ENCODE measurements at regions not wholly inside any gene's neighbourhood (a gene's known extent, or its start where the extent isn't known, plus 50 kb on each side); places are given as distances from the start of the nearest gene placed in this dataset.

DNA sequence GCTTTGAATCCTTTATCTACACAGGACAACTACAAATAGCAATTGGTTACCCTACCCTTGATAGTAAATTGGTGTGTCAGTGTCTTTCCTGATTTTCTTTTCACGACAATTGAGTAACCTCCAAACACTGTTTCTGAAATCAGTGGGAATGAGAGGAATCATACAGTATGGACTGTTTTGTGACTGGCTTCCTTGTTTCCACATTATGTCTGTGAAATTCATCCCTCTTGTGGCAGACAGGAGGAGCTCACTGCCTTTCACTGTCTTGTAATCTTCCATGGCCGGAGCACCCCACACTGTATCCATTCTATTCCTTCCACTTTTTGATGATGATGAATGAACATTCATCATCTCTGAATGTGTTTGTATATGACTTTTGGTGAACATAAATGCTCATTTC lies 164.0 kb upstream of the PZP start:
- no peak overlapping the region for H3K27ac ChIP-seq (ENCODE audit: low read depth)
- no peak for TF ChIP-seq EZH2 (IDR thresholded peaks at IDR 0.05; ENCODE audit: low read depth, unreplicated experiment)
- TF ChIP-seq CREB1 (CRISPR knock-in tag; IDR thresholded peaks at IDR 0.05; ENCODE audit: low read depth): no peak
- TF ChIP-seq, protein P1, sequence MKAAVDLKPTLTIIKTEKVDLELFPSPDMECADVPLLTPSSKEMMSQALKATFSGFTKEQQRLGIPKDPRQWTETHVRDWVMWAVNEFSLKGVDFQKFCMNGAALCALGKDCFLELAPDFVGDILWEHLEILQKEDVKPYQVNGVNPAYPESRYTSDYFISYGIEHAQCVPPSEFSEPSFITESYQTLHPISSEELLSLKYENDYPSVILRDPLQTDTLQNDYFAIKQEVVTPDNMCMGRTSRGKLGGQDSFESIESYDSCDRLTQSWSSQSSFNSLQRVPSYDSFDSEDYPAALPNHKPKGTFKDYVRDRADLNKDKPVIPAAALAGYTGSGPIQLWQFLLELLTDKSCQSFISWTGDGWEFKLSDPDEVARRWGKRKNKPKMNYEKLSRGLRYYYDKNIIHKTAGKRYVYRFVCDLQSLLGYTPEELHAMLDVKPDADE (IDR thresholded peaks at IDR 0.05): no peak
- TF ChIP-seq, protein P2, sequence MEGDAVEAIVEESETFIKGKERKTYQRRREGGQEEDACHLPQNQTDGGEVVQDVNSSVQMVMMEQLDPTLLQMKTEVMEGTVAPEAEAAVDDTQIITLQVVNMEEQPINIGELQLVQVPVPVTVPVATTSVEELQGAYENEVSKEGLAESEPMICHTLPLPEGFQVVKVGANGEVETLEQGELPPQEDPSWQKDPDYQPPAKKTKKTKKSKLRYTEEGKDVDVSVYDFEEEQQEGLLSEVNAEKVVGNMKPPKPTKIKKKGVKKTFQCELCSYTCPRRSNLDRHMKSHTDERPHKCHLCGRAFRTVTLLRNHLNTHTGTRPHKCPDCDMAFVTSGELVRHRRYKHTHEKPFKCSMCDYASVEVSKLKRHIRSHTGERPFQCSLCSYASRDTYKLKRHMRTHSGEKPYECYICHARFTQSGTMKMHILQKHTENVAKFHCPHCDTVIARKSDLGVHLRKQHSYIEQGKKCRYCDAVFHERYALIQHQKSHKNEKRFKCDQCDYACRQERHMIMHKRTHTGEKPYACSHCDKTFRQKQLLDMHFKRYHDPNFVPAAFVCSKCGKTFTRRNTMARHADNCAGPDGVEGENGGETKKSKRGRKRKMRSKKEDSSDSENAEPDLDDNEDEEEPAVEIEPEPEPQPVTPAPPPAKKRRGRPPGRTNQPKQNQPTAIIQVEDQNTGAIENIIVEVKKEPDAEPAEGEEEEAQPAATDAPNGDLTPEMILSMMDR (conservative IDR thresholded peaks at IDR 0.05; ENCODE audit: low read depth in 2 of 2): peak; percentile 41 to 64
- TF ChIP-seq, protein P3, sequence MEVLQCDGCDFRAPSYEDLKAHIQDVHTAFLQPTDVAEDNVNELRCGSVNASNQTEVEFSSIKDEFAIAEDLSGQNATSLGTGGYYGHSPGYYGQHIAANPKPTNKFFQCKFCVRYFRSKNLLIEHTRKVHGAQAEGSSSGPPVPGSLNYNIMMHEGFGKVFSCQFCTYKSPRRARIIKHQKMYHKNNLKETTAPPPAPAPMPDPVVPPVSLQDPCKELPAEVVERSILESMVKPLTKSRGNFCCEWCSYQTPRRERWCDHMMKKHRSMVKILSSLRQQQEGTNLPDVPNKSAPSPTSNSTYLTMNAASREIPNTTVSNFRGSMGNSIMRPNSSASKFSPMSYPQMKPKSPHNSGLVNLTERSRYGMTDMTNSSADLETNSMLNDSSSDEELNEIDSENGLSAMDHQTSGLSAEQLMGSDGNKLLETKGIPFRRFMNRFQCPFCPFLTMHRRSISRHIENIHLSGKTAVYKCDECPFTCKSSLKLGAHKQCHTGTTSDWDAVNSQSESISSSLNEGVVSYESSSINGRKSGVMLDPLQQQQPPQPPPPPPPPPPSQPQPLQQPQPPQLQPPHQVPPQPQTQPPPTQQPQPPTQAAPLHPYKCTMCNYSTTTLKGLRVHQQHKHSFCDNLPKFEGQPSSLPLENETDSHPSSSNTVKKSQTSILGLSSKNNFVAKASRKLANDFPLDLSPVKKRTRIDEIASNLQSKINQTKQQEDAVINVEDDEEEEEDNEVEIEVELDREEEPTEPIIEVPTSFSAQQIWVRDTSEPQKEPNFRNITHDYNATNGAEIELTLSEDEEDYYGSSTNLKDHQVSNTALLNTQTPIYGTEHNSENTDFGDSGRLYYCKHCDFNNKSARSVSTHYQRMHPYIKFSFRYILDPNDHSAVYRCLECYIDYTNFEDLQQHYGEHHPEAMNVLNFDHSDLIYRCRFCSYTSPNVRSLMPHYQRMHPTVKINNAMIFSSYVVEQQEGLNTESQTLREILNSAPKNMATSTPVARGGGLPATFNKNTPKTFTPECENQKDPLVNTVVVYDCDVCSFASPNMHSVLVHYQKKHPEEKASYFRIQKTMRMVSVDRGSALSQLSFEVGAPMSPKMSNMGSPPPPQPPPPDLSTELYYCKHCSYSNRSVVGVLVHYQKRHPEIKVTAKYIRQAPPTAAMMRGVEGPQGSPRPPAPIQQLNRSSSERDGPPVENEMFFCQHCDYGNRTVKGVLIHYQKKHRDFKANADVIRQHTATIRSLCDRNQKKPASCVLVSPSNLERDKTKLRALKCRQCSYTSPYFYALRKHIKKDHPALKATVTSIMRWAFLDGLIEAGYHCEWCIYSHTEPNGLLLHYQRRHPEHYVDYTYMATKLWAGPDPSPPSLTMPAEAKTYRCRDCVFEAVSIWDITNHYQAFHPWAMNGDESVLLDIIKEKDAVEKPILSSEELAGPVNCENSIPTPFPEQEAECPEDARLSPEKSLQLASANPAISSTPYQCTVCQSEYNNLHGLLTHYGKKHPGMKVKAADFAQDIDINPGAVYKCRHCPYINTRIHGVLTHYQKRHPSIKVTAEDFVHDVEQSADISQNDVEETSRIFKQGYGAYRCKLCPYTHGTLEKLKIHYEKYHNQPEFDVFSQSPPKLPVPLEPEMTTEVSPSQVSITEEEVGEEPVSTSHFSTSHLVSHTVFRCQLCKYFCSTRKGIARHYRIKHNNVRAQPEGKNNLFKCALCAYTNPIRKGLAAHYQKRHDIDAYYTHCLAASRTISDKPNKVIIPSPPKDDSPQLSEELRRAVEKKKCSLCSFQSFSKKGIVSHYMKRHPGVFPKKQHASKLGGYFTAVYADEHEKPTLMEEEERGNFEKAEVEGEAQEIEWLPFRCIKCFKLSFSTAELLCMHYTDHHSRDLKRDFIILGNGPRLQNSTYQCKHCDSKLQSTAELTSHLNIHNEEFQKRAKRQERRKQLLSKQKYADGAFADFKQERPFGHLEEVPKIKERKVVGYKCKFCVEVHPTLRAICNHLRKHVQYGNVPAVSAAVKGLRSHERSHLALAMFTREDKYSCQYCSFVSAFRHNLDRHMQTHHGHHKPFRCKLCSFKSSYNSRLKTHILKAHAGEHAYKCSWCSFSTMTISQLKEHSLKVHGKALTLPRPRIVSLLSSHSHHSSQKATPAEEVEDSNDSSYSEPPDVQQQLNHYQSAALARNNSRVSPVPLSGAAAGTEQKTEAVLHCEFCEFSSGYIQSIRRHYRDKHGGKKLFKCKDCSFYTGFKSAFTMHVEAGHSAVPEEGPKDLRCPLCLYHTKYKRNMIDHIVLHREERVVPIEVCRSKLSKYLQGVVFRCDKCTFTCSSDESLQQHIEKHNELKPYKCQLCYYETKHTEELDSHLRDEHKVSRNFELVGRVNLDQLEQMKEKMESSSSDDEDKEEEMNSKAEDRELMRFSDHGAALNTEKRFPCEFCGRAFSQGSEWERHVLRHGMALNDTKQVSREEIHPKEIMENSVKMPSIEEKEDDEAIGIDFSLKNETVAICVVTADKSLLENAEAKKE (CRISPR knock-in tag; IDR thresholded peaks at IDR 0.05): no peak
- no peak for TF ChIP-seq POLR2AphosphoS5 (IDR thresholded peaks at IDR 0.05; ENCODE audit: low read depth)
- TF ChIP-seq JUNB (IDR thresholded peaks at IDR 0.05; ENCODE audit: unreplicated experiment): no peak
- Mint-ChIP-seq H3K27me3 (ENCODE audit: insufficient read depth, low read depth, poor library complexity) (no peaks in the 10 kb centered on the region), H3K4me3 (no peak overlapping the region), H3K36me3 (ENCODE audit: low read depth) (no peaks in the 10 kb centered on the region), H3K4me1 (peaks cover 2% of the 10 kb centered on the region), H3K9me3 (no peaks in the 10 kb centered on the region), H3K27ac (no peak overlapping the region)
- DNase-seq (ENCODE audit: low spot score) (peak; percentile 47), ATAC-seq (peak; percentile 88)
- no peaks in the 10 kb centered on the region for H3K9me2 ChIP-seq (ENCODE audit: insufficient read depth)
- H3K4me2 ChIP-seq: no peak overlapping the region
- H3F3A ChIP-seq (replicated peaks; ENCODE audit: low read depth): no peaks in the 10 kb centered on the region
- no peaks in the 10 kb centered on the region for H4K20me1 ChIP-seq (replicated peaks; ENCODE audit: insufficient read depth)
- no peaks in the 10 kb centered on the region for H3K4me1 ChIP-seq (ENCODE audit: insufficient read depth)
- no peaks in the 10 kb centered on the region for H3K27me3 ChIP-seq (ENCODE audit: insufficient read depth)
- H3K4me3 ChIP-seq: no peak overlapping the region
- H2AFZ ChIP-seq: peak overlapping the region; percentile 2; the same call in 1 of the 2 replicates
- H3K79me2 ChIP-seq (replicated peaks; ENCODE audit: insufficient read depth): no peaks in the 10 kb centered on the region
- H3K36me3 ChIP-seq (ENCODE audit: insufficient read depth): no peaks in the 10 kb centered on the region

All from GM23338 (cell line).